RPMI7951 (cell line): ENCODE measurements at regions not wholly inside any gene's neighbourhood (a gene's known extent, or its start where the extent isn't known, plus 50 kb on each side); places are given as distances from the start of the nearest gene placed in this dataset.

Experiments used
- DNase-seq: peaks from one replicate; pipeline ENCODE4 v3.0.0-alpha.2; 2012; ENCODE audit warnings: low read depth

GRCh38 chr4:156102411-156102810 lies 148.7 kb upstream of the CTSO start:
- DNase-seq = no peak

DNA sequence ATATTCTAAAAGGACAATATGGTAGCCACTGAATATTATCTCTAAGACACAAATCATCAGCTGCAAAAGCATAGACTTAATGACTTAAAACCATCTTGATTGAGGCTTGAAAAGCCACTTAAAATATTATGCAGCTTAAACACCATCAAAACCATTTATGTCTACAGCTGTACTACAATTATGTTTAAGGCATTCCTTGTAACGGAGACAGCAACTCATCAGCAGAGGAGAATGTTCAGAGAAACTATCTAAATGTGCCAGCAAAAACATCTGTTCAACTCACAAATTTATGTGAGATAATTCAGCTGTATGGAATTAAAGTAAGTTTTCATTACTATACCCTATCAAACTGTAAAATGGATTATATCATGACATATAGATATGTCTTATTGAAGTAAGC lies 147.9 kb upstream of the CTSO start:
- no peak for DNase-seq

- no peak for DNase-seq
These were observed 147.0 kb upstream of the CTSO start for GRCh38 chr4:156100651-156101050.

DNA sequence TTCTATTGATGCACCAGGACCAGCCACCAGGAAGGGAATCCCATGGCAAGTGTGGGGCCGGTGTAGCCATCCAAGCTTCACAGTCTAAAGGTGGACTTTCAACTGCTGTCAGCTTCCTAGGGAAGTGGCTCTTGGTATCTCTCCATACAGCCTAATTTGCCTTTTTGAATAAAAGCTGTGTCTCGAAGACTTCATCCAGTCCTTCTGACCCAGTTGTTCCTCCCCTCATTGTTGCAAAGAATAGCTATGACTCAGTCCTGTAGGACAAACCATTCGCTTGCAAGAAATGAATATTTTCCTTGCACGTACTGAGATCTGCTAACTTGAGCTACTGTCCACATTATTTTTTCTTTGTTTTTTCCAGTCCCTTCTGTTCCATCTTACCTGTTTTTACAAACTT lies 145.1 kb upstream of the CTSO start:
- no peak for DNase-seq

DNA sequence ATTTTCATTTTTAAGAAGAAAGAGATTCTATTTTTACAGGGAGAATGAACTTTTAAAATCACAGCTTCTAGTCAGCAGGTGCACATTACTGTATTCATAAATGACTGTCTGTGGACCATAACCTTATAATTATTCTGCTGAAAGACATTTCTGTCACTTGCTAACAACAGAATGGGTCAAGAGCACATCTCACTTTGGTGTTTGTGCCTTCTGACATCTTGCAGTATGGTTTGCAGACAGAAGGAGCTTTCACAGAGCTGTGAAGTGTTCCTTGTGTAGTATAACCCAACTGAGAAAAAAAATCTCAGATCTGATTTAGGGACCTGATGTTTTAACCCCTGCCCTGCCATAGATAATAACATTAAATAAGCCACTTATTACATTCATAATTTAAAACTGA lies 131.4 kb upstream of the CTSO start:
- DNase-seq = no peak

DNA sequence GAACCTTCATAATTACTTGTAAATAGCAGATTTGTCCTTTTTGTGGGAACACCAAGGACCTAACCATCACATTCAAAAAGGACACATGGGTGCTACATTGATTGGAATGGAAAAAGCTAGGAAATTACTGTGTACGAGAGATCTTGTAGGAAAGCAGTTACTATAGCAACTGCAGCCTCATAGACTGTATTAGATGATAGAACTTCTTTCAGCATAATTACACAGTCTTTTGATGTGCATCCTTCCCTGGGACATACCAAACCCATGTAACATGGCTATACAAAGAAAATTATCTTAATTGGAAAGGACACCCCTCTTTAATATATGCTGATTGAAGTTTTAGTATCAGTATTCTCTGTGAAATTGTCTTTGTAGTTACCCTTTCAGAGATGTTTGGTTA lies 130.7 kb upstream of the CTSO start:
- no peak for DNase-seq

GRCh38 chr4:156073976-156074375 lies 120.3 kb upstream of the CTSO start:
- no peak for DNase-seq

GRCh38 chr4:156060661-156061060 lies 107.0 kb upstream of the CTSO start:
- no peak for DNase-seq

DNA sequence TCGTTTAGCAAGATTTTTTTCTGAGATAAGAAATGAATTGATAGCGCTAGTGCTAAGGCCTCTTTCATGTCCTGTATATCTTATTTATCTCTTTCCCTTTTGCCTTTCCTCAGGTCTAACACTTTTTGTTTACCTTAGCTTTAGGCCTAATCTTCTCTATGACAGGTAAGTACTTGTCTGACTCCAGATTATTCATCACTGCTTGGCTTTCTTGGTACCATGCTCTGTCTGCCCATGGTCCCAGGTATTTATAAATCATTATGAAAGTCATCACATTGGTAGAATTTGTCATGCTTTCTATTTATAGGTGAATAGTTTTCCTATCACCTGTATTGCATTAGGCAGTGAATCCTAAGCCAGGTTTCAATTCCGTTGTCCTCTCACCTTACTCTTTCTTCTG lies 99.5 kb upstream of the CTSO start:
- DNase-seq = no peak

DNA sequence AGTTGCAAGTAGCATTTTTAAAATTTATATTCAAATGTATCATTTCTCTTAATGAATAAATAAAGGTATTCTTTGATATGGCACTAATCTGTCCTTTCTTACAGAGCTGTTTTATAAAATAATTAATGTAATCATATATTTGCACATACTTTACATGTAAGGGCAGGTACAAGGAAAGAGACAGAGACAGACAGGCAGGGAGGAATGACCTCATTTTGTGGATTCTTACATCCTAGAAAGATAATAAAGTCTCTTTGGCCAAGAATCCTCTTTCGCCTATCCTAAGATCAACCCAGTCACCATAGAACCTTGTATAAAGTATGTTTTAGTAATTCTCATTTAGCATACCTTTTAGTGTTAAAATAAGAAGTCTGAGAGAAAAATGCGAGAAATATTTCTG lies 98.5 kb upstream of the CTSO start:
- no peak for DNase-seq

DNA sequence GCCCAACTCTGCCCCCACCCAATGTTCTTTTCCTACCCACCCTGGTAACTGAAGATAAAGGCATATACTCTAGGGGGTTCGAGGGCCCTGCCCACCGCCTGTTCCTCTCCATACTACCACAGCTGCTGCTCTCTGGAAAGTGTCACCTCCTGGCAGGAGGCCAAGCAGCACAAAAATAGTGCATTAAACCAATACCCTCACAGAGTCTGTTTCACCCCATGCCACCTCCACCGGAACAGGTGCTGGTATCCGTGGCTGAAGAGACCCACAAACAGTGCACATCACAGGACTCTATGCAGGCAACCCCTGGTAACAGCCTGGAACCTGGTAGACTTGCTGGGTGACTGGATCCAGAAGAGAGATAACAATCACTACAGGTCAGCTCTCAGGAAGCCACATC lies 85.1 kb upstream of the CTSO start:
- no peak for DNase-seq

GRCh38 chr4:156036496-156036895 lies 82.8 kb upstream of the CTSO start:
- DNase-seq = no peak

GRCh38 chr4:156029691-156030090 lies 76.0 kb upstream of the CTSO start:
- no peak for DNase-seq

- DNase-seq = no peak
These were observed 67.6 kb upstream of the CTSO start for GRCh38 chr4:156021298-156021697.

DNA sequence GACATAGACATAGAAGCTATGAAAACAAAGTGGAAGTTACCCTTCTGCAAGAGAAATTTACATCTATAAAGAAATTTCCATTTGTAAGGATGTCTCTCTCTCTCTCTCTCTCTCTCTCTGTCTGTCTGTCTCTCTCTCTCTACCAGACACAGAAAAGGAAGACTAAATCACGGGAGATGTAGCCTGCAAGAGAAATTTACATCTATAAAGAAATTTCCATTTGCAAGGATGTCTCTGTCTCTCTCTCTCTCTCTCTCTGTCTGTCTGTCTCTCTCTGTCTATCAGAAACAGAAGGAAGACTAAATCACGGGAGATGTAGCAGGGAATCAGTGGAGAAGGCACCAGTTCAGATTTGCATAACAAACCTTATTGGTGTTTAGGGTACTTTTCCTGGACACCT lies 65.6 kb upstream of the CTSO start:
- no peak for DNase-seq

DNA sequence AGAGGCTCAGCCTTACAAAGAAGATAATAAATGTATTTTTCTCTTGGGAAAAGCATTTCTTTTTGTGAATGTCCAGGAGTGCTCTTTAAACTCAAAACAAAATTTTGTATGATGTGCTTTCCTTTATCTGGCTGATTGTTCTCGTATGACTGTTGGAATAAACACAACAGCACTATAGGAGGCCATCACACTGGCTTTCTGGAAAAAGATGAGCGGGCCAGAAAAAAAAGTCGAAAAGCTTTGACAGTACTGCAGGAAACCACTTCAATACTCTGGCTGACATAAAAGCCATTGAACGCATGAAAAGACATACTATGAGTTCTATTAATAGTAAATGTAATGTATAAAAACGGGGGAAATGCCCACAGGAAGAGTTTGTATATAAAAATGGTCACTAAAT lies 64.7 kb upstream of the CTSO start:
- DNase-seq = no peak

GRCh38 chr4:156015781-156016180 lies 62.1 kb upstream of the CTSO start:
- no peak for DNase-seq

- no peak for DNase-seq
These were observed 52.5 kb upstream of the CTSO start for GRCh38 chr4:156006192-156006591.
